A549 (cell line): ENCODE measurements at regions not wholly inside any gene's neighbourhood (a gene's known extent, or its start where the extent isn't known, plus 50 kb on each side); places are given as distances from the start of the nearest gene placed in this dataset.

Experiments used
- ATAC-seq, 2 experiments: fragments of 200-7000 bp in 1 of 2; fragments of >200 bp in 1 of 2; cut with Nextera tagmentation in 1 of 2; cut with Tn5 transposase in 1 of 2; 3 replicates each; pipeline versions ENCODE4 v1.8.0 to v1.9.1; 2018 to 2020; ENCODE audit warnings: mild to moderate bottlenecking in 1 of 2, moderate library complexity in 1 of 2
- CTCF ChIA-PET: fragments of 300-600 bp; sonication (Branson Sonifier 250); formaldehyde crosslinking; extraction: SDS; loops from one replicate; lab custom pipeline; 2021; ENCODE audit warnings: antibody characterized with exemption, inconsistent platforms; lab: Yijun Ruan, JAX
- POLR2A ChIA-PET: fragments of 350-600 bp; formaldehyde crosslinking; extraction: SDS; loops from one replicate; lab custom pipeline; 2021; ENCODE audit warnings: antibody characterized with exemption, inconsistent platforms; lab: Yijun Ruan, JAX
- DNase-seq, 2 experiments: peaks; one replicate each; pipeline versions ENCODE4 v3.0.0 to v3.0.0-alpha.2; 2011 to 2016; ENCODE audit warnings: low read depth in 1 of 2, low spot score in 1 of 2
- FAIRE-seq: peaks from 2 replicates; lab custom pipeline; 2011; peaks lifted over from hg19 to GRCh38; lab: Jason Lieb, UNC
- H3K27ac ChIP-seq, 2 experiments: fragments of >200 bp; sonication (Bioruptor Twin); formaldehyde crosslinking; 3 replicates each; pipeline ENCODE4 v1.5.1; 2016 to 2017
- H3K4me1 ChIP-seq: fragments of >200 bp; sonication (Bioruptor Twin); formaldehyde crosslinking; 3 replicates; pipeline ENCODE4 v1.6.1; 2016
- H3K4me2 ChIP-seq: fragments of >200 bp; sonication (Bioruptor Twin); formaldehyde crosslinking; 3 replicates; pipeline ENCODE4 v1.6.1; 2016
- H3K4me3 ChIP-seq: fragments of >200 bp; sonication (Bioruptor Twin); formaldehyde crosslinking; 3 replicates; pipeline ENCODE4 v1.5.1; 2016
- H3K9me3 ChIP-seq: fragments of >200 bp; sonication (Bioruptor Twin); formaldehyde crosslinking; 3 replicates; pipeline ENCODE4 v1.6.1; 2016
- CHD2 ChIP-seq: fragments of 150-350 bp; IDR thresholded peaks from 2 replicates; pipeline ENCODE4 v1.6.1; 2014; ENCODE audit warnings: low read length; ENCODE audit not compliant: partially characterized antibody
- ESRRA ChIP-seq: fragments of 150-350 bp; IDR thresholded peaks from 2 replicates; pipeline ENCODE4 v1.6.1; 2014; ENCODE audit warnings: mild to moderate bottlenecking, low read length, borderline replicate concordance
- HDAC2 ChIP-seq: fragments of 200-600 bp; sonication (generic); IDR thresholded peaks from 2 replicates; pipeline ENCODE4 v1.6.1; 2016
- HEYL ChIP-seq: fragments of 250-450 bp; sonication (Bioruptor Pico); IDR thresholded peaks from 2 replicates; pipeline ENCODE4 v1.8.0; 2021; ENCODE audit warnings: mild to moderate bottlenecking, moderate library complexity
- HMGXB4 ChIP-seq: fragments of 250-450 bp; sonication (Bioruptor Pico); IDR thresholded peaks from 2 replicates; pipeline ENCODE4 v1.5.0; 2021; ENCODE audit warnings: mild to moderate bottlenecking, moderate library complexity, borderline replicate concordance
- HOXB13 ChIP-seq: fragments of 250-450 bp; sonication (Bioruptor Pico); IDR thresholded peaks from 2 replicates; pipeline ENCODE4 v1.5.0; 2020; ENCODE audit warnings: low read depth, mild to moderate bottlenecking, moderate library complexity
- JUN ChIP-seq, 2 experiments: fragments of >200 bp; sonication (Bioruptor Twin); formaldehyde crosslinking; IDR thresholded peaks; 2 replicates in 1 of 2; 3 replicates in 1 of 2; pipeline ENCODE4 v1.6.1; 2016 to 2017
- KDM1A ChIP-seq: fragments of 200-600 bp; sonication (generic); IDR thresholded peaks from 2 replicates; pipeline ENCODE4 v1.6.1; 2016; ENCODE audit warnings: low read depth, mild to moderate bottlenecking
- KDM5A ChIP-seq: fragments of 200-600 bp; sonication (generic); IDR thresholded peaks from 2 replicates; pipeline ENCODE4 v1.6.1; 2016; ENCODE audit warnings: antibody characterized with exemption, mild to moderate bottlenecking
- POLR2A ChIP-seq: IDR thresholded peaks from 2 replicates; pipeline ENCODE4 v1.6.1; 2012; ENCODE audit warnings: mild to moderate bottlenecking, low read length
- SMC3 ChIP-seq: fragments of >200 bp; sonication (Bioruptor Twin); formaldehyde crosslinking; IDR thresholded peaks from 3 replicates; pipeline ENCODE4 v1.6.1; 2018; ENCODE audit warnings: inconsistent platforms
- TP53 ChIP-seq: fragments of 250-450 bp; sonication (Bioruptor Pico); IDR thresholded peaks from 2 replicates; pipeline ENCODE4 v1.5.0; 2021; ENCODE audit warnings: mild to moderate bottlenecking, moderate library complexity
- USF2 ChIP-seq: fragments of 450-650 bp; IDR thresholded peaks from 2 replicates; pipeline ENCODE4 v1.6.1; 2014; ENCODE audit warnings: antibody characterized with exemption
- ZFP36 ChIP-seq: fragments of 450-650 bp; IDR thresholded peaks from 2 replicates; pipeline ENCODE4 v1.6.1; 2014; ENCODE audit warnings: borderline replicate concordance; ENCODE audit not compliant: partially characterized antibody
- ZNF302 ChIP-seq: fragments of 250-450 bp; sonication (Bioruptor Pico); IDR thresholded peaks from 2 replicates; pipeline ENCODE4 v1.9.0; 2021; ENCODE audit warnings: inconsistent platforms, mild to moderate bottlenecking, moderate library complexity
- WGBS: methylation state at CpG from one replicate; pipeline ENCODE4 v1.1.6; 2017; ENCODE audit errors: missing lambda C conversion rate; 5-methylcytosine and 5-hydroxymethylcytosine counted together
- TF ChIP-seq, protein P1 (sequence below): fragments of >200 bp; sonication (Bioruptor Twin); formaldehyde crosslinking; IDR thresholded peaks from 3 replicates; pipeline ENCODE4 v1.5.1; 2016
- TF ChIP-seq, protein P2 (sequence below): fragments of 200-600 bp; sonication (generic); IDR thresholded peaks from 2 replicates; pipeline ENCODE4 v1.6.1; 2016; ENCODE audit warnings: antibody characterized with exemption, mild to moderate bottlenecking, moderate library complexity

- no peak for FAIRE-seq
- ChIA-PET CTCF (no interaction called here), POLR2A (no interaction called here)
- DNase-seq: no peak
- Histone ChIP-seq H3K4me1 (no peaks in the 10 kb centered on the region), H3K4me2 (no peak overlapping the region), H3K9me3 (no peaks in the 10 kb centered on the region), H3K27ac (no peak overlapping the region), H3K4me3 (no peak overlapping the region)
- TF ChIP-seq ESRRA: no peak
- no peak for TF ChIP-seq HMGXB4 (CRISPR knock-in tag)
- TF ChIP-seq HDAC2: no peak
- TF ChIP-seq POLR2A: no peak
- no peak for TF ChIP-seq TP53
- 79% methylated on average over 1 of the region's 1 CpG for WGBS
- ATAC-seq: no peak
Measured at GRCh38 chr18:40523287-40523686, 1431.7 kb upstream of the PIK3C3 start.

- POLR2A ChIA-PET: no interaction called here
- CTCF ChIA-PET: no interaction called here
- no peaks in the 10 kb centered on the region for H3K4me1 ChIP-seq
- FAIRE-seq (no peak), ATAC-seq (no peak), DNase-seq (no peak)
- H3K4me3 ChIP-seq: no peak overlapping the region
- no peak overlapping the region for H3K27ac ChIP-seq
- no peak overlapping the region for H3K4me2 ChIP-seq
- no peak for TF ChIP-seq SMC3
- no peak for TF ChIP-seq ZNF302 (CRISPR knock-in tag)
- TF ChIP-seq USF2: no peak
- no peak for TF ChIP-seq HDAC2
- TF ChIP-seq, protein P1, sequence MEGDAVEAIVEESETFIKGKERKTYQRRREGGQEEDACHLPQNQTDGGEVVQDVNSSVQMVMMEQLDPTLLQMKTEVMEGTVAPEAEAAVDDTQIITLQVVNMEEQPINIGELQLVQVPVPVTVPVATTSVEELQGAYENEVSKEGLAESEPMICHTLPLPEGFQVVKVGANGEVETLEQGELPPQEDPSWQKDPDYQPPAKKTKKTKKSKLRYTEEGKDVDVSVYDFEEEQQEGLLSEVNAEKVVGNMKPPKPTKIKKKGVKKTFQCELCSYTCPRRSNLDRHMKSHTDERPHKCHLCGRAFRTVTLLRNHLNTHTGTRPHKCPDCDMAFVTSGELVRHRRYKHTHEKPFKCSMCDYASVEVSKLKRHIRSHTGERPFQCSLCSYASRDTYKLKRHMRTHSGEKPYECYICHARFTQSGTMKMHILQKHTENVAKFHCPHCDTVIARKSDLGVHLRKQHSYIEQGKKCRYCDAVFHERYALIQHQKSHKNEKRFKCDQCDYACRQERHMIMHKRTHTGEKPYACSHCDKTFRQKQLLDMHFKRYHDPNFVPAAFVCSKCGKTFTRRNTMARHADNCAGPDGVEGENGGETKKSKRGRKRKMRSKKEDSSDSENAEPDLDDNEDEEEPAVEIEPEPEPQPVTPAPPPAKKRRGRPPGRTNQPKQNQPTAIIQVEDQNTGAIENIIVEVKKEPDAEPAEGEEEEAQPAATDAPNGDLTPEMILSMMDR: no peak
- no peak for TF ChIP-seq CHD2
- no peak for TF ChIP-seq HOXB13 (CRISPR knock-in tag)
- no peak for TF ChIP-seq KDM1A
- TF ChIP-seq KDM5A: no peak
- TF ChIP-seq JUN (IDR thresholded peaks at IDR 0.05): no peak
- TF ChIP-seq ESRRA: no peak
- TF ChIP-seq, protein P2, sequence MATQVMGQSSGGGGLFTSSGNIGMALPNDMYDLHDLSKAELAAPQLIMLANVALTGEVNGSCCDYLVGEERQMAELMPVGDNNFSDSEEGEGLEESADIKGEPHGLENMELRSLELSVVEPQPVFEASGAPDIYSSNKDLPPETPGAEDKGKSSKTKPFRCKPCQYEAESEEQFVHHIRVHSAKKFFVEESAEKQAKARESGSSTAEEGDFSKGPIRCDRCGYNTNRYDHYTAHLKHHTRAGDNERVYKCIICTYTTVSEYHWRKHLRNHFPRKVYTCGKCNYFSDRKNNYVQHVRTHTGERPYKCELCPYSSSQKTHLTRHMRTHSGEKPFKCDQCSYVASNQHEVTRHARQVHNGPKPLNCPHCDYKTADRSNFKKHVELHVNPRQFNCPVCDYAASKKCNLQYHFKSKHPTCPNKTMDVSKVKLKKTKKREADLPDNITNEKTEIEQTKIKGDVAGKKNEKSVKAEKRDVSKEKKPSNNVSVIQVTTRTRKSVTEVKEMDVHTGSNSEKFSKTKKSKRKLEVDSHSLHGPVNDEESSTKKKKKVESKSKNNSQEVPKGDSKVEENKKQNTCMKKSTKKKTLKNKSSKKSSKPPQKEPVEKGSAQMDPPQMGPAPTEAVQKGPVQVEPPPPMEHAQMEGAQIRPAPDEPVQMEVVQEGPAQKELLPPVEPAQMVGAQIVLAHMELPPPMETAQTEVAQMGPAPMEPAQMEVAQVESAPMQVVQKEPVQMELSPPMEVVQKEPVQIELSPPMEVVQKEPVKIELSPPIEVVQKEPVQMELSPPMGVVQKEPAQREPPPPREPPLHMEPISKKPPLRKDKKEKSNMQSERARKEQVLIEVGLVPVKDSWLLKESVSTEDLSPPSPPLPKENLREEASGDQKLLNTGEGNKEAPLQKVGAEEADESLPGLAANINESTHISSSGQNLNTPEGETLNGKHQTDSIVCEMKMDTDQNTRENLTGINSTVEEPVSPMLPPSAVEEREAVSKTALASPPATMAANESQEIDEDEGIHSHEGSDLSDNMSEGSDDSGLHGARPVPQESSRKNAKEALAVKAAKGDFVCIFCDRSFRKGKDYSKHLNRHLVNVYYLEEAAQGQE: no peak
- TF ChIP-seq HEYL (CRISPR knock-in tag): no peak
- TF ChIP-seq ZFP36: no peak
- 5% methylated on average over 1 of the region's 1 CpG for WGBS
- H3K9me3 ChIP-seq: no peaks in the 10 kb centered on the region
Measured at GRCh38 chr18:40501026-40501425, 1454.0 kb upstream of the PIK3C3 start.
